NCI-H2196 treated with DMSO at 0.1 percent for 48 hours (cell line): ENCODE measurements at regions not wholly inside any gene's neighbourhood (a gene's known extent, or its start where the extent isn't known, plus 50 kb on each side); places are given as distances from the start of the nearest gene placed in this dataset.

Source experiments
- DNase-seq: peaks from one replicate; lab custom pipeline; 2025; ENCODE audit not compliant: unreplicated experiment; lab: John Stamatoyannopoulos, UW

DNA sequence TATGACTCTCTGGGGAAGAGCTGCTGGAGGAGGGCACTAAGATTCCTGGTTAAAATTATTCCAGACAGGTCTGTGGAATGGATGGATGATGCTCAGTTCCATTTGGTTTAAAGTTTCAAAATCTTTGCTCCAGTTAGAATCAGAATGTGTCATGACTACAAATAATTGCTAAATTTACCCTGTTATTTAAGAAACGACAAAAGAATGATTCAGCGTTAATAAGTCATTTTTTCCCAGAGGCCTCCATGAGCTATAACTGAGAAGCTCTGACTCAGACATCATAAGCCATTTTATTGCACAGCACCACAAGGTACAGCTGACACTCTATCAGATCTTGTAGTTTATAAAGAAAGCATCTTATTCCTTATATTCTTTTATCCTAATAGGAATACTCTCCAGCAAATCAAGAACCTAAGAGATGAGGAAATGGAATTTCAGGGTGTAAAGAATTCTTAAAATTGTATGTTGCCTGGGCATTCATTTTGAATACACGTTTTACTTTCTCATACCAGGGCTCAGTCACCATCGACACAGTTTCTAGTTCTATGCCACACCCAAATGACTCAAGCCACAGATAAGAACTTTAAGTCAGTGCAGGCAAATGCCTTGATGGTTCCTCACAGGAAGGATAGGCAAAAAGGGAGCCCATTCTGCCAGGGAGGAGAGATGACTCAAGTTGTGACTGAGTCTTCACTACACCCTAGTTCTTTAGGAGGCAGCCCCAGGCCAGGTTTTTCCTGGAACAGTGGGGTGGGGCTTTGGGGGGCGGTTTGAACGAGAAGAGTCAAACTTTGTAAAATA is 636.0 kb downstream of the MMUT start:
- no peak for DNase-seq

GRCh38 chr6:48826152-48826515 is 636.9 kb downstream of the MMUT start:
- no peak for DNase-seq

DNA sequence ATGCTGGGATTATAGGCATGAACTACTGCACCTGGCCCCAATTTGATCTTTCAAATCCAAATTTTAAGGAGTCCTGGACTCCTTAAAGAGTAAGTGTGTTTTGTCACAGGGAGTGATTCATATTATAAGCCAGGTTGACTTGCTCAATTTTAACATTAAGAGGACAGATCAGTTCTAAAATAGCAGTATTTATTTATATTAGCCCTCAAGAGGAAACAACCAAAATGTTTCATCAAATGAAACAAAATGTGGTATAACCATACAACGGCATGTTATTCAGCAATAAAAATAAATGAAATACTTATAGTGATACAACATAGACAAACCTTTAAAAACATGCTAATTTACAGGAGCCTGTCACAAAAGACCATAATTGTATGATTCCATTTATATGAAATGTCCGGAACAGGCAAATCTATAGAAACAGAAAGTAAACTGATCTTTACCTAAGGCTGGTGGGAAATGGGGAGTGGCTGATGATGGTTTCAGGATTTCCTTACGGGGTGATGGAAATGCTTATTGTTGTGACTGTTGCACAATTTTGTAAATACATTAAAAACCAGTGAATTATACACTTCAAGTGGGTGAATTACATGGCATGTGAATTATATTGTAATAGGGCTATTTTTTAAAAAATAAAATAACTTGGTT is 637.4 kb downstream of the MMUT start:
- DNase-seq: no peak

- DNase-seq: no peak
Measured at GRCh38 chr6:48818052-48818412, 645.0 kb downstream of the MMUT start.

DNA sequence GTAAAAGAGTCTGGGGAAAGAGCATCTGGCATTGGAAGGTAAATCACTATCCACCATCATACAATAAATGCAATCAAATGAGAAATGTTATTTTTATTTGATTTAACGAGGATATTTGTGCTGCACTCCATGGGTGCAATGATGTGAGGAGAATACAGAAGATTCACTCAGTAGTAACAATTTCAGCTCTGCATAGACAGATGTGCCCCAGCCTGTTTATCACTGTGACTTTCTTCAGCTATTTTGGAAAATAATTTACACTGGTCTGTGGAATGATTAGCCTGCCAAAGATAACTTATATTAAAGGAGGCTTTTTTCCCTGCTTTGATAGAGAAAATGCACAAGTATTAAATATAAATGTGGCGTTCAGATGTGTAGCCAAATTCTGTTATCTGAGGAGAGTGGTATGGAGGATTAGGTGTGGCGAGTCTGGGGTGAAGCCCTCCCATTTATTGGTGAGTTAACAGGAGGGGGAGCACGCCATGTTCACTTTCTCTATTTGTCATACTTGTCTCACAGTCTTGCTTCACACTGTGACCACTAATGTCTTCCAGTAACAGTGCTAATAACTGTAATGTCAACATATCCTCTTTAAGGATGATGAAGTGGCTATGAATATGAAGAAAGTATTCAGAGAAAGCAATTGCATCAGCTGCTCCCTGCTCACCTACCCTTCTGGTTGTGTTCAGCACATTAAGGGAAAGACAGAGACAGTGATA is 645.6 kb downstream of the MMUT start:
- DNase-seq: no peak

DNA sequence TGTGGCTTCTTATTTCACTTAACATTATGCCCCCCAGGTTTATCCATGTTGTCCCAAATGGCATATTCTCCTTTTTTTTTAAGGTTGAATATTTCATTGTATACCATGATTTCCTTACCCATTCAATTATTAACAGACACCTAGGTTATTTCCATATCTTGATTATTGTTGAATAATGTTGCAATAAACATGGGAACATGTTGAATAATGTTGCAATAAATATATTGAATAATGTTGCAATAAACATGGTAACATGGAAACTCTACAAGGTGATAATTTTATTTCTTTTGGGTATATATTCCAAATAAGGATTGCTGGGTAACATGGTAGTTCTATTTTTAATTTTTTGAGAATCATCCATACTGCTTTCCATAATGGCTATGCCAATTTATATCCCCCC is 648.1 kb downstream of the MMUT start:
- no peak for DNase-seq

GRCh38 chr6:48813836-48814235 is 649.2 kb downstream of the MMUT start:
- DNase-seq: no peak

DNA sequence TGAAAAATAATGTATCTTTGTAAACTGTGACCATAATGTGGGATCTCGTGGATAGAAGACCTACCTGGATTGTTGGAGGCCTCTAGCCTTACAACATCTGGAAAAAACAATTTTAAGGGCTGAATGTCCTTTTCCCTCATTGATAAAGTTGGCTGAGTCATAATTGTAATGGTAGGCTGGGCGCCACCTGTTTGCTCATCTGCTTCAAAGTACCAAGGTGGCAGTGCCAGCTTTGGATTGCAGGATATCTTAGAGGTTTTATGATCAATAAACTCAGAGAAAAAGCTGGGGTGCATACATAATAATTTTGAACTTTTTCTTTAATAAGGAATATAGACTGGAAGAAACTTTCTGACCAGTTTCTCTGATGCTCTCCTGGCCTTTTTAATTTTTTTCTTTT is 653.4 kb downstream of the MMUT start:
- no peak for DNase-seq

DNA sequence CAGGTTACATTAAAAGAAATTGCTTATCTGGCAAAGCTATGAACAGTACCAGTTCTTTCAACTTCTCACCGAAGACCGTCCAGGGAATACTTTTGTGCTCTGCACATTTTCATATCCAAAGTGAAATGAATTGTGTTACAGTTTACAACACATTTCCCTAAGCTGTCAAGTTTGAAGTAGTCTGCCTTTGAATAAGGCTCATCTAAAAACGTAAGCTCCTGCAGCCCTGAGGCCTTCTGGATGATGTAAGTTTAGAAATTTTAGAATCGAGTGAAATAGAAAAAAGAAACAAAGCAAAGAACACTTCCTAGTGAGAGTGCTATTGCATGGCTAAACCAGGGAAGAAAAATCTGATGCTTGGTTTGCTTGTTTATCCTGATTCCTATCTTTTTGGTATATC is 653.8 kb downstream of the MMUT start:
- no peak for DNase-seq

GRCh38 chr6:48798296-48798695 is 664.8 kb downstream of the MMUT start:
- no peak for DNase-seq

- no peak for DNase-seq
Measured at GRCh38 chr6:48782225-48782624, 671.2 kb upstream of the PTCHD4 start.

DNA sequence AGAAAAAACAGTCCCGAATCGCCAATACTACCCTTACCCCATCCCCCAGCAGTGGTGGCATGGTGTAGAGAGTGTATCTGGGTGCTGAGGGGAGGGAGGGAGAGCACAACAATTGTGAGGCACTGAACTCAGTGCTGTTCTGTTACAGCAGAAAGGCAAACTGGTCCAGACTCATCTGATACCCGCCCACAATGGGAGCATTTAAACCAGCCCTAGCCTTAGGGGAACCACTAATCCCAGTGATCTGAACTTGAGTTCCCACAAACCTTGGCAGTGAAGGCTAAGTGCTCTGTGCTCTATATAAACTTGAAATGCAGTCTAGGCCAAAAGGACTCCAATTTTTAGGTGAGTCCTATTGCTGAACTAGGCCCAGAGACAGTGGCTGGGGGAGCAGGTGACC is 666.4 kb upstream of the PTCHD4 start:
- no peak for DNase-seq

DNA sequence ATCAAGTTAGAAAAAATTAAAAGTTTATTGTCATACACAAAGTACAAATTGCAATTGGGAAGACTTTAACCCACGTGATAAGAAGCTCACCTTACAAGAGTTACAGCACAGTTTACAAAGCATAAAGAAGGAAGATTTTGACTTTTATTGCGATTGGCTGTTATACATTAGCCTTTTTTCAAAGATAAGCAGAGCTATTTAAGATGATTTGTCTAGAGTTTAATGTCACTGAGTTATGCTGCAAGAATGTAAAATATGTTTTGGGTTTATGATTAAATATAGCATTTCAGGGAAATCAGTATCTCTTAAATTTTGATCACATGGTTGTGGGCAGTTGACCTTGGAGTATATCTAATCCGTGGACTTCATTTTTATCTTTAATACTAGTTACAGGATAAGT is 664.2 kb upstream of the PTCHD4 start:
- no peak for DNase-seq

- no peak for DNase-seq
Measured at GRCh38 chr6:48774276-48774675, 663.3 kb upstream of the PTCHD4 start.

GRCh38 chr6:48766349-48766748 is 655.4 kb upstream of the PTCHD4 start:
- DNase-seq: no peak

- peak; percentile 6 for DNase-seq
Measured at GRCh38 chr6:48765352-48765961, 654.5 kb upstream of the PTCHD4 start.

DNA sequence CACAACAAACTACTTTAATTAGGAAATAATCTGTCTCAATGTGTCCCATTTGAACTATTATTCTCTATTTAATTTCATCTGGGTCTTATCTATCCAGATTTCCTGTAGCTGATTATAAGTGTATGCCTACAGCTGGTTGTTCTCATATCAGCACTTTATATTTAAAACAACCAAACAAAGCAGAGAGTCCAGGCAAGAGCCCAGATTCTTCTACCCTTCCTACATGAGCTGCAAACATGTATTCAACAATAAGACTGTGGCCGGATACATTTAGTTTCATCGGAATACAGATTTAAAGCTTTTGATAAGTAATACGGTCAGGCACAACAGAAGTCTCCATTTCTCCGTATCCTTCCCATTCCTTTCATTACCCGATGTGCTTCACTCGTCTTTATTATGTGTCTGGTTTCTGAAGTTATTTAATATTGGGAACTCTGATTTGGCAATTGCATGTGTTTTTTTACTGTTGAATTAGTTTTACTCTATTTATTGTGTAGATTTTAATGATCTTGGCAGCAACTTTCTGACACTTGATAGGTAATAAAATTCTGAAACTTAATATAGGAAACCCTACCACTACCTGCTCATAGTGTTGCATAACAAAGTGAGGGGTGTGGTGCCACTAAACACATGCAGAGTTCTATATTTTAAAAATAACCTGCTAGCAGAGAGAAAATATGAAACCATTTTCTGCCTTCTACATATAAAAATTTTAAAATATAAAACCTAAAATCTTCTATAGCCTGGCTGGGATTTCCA is 653.5 kb upstream of the PTCHD4 start:
- DNase-seq: no peak

DNA sequence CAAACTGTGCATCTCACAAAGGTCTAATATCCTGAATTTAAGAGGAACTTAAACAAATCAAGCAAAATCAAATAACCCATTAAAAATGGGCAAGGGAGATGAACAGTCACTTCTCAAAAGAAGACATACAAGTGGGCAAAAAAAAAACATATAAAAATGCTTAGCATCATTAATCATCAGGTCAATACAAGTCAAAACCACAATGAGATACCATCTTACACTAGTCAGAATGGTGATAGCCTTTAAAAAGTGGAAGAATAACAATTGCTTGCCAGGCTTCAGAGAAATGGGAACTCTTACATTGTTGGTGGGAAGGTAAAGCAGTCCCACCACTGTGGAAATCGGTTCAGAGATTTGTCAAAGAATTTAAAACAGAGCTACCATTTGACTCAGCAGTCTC is 646.7 kb upstream of the PTCHD4 start:
- no peak for DNase-seq

DNA sequence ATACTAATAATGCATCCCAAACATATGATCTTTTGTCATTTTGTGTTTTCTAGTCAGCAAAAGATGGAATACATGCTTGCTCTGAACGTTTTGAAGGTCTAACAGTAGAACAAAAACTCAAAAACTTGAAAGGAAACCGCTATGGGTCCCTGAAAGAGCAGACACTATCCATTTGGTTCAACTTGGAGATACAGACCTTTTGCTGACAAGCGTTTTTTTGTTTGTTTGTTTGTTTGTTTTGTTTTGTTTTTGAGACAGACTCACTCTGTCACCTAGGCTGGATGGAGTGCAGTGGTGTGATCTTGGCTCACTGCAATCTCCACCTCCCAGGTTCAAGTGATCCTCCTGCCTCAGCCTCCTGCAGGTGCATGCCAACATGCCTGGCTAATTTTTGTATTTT is 644.3 kb upstream of the PTCHD4 start:
- DNase-seq: no peak

DNA sequence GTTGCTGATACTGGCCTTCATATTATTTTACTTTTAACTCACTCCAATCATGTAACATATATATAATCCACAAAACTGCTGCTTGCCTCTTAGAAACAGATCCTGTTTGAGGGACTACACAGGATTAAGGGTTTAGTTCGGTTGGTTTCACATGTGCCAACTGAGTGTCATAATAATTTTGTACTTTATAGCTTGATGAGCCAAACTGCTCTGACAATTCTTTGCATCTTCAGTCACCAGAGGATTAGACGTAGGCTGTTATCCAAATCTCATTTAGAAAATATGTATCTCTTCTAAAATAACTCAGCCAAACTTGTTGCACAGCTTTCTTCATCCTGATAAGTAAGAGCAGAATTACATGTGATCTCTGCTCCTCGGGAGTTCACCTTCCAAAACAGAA is 643.6 kb upstream of the PTCHD4 start:
- no peak for DNase-seq

DNA sequence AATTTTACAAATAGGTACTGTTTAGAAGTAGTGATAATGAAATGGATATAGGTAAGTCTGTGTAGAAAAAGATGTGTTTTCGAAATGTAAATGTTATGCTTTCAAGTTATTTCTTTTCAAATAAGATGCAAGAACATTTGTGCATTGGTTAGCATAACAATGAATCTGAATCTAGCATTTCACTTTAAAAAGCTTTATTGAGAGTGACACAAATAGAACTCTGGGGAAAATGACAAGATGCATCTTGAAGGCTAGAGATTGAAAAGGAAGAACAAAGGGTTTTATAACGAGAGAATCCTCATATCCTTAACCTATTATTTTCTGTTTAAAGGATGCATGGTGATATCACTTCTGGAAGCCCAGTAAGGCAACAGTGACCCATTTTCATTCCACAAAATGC is 639.9 kb upstream of the PTCHD4 start:
- DNase-seq: no peak
